Activated B cell treated with CpG ODN at 0.5 μM for 24 hours (primary cell): ENCODE measurements at regions not wholly inside any gene's neighbourhood (a gene's known extent, or its start where the extent isn't known, plus 50 kb on each side); places are given as distances from the start of the nearest gene placed in this dataset.
"Not testable (repeated sequence)": the region's sequence is repeated elsewhere in the genome, so short reads cannot be mapped to it uniquely, and the experiment has no call there.

ENCODE experiments used
- ATAC-seq: fragments of 200-7000 bp; cut with Tn5 transposase; one replicate; pipeline ENCODE4 v1.10.0; 2021; ENCODE audit warnings: low read depth, mild to moderate bottlenecking, moderate library complexity
- CTCF ChIA-PET: fragments of 350-600 bp; sonication (Branson Sonifier 250); formaldehyde crosslinking; loops from one replicate; lab custom pipeline; 2021; ENCODE audit warnings: antibody characterized with exemption; lab: Charles Lee
- POLR2A ChIA-PET: fragments of 350-600 bp; sonication (Branson Sonifier 250); formaldehyde crosslinking; loops from one replicate; lab custom pipeline; 2021; ENCODE audit warnings: antibody characterized with exemption; lab: Charles Lee
- DNase-seq: peaks from one replicate; pipeline ENCODE4 v3.0.0; 2022
- H3K27ac Mint-ChIP-seq: one replicate; pipeline ENCODE4 v1.8.0; 2020; ENCODE audit warnings: mixed read lengths
- H3K27me3 Mint-ChIP-seq: one replicate; pipeline ENCODE4 v1.8.0; 2021; ENCODE audit warnings: mixed read lengths
- H3K36me3 Mint-ChIP-seq: one replicate; pipeline ENCODE4 v1.8.0; 2021; ENCODE audit warnings: low read depth, mixed read lengths
- H3K4me1 Mint-ChIP-seq: one replicate; pipeline ENCODE4 v1.8.0; 2021; ENCODE audit warnings: mixed read lengths
- H3K4me3 Mint-ChIP-seq: one replicate; pipeline ENCODE4 v1.8.0; 2020; ENCODE audit warnings: mild to moderate bottlenecking, mixed read lengths
- H3K9me3 Mint-ChIP-seq: one replicate; pipeline ENCODE4 v1.8.0; 2020; ENCODE audit warnings: mixed read lengths
- CTCF ChIP-seq: fragments of 200-600 bp; IDR thresholded peaks from one replicate; pipeline ENCODE4 v1.8.0; 2022; ENCODE audit warnings: antibody characterized with exemption, mild to moderate bottlenecking
- intact Hi-C: fragments of 100-400 bp; cut with micrococcal nuclease; formaldehyde crosslinking; loops from one replicate; pipeline ENCODE4 v1.15.1; 2024

GRCh38 chr4:66728280-66728679, 817.0 kb downstream of the CENPC start:
- Mint-ChIP-seq H3K4me3 (no peak overlapping the region), H3K27me3 (no peaks in the 10 kb centered on the region), H3K27ac (no peak overlapping the region), H3K4me1 (no peaks in the 10 kb centered on the region), H3K9me3 (no peaks in the 10 kb centered on the region), H3K36me3 (no peaks in the 10 kb centered on the region)
- ChIA-PET CTCF (no interaction called here), POLR2A (no interaction called here)
- DNase-seq (no peak), ATAC-seq (no peak)
- no peak for TF ChIP-seq CTCF
- intact Hi-C loops, result no loop called here

- ATAC-seq, H3K4me1 Mint-ChIP-seq, intact Hi-C loops, POLR2A ChIA-PET, H3K27me3 Mint-ChIP-seq, DNase-seq, H3K36me3 Mint-ChIP-seq, H3K4me3 Mint-ChIP-seq, H3K27ac Mint-ChIP-seq, CTCF ChIA-PET, H3K9me3 Mint-ChIP-seq: not testable (repeated sequence)
Observed at GRCh38 chr4:66712301-66712921, 832.9 kb downstream of the CENPC start.

GRCh38 chr4:66704243-66704642, 841.1 kb downstream of the CENPC start:
- ATAC-seq, result no peak
- Mint-ChIP-seq H3K36me3 (no peaks in the 10 kb centered on the region), H3K27me3 (no peaks in the 10 kb centered on the region), H3K4me1 (no peaks in the 10 kb centered on the region), H3K4me3 (no peak overlapping the region), H3K9me3 (no peaks in the 10 kb centered on the region), H3K27ac (no peak overlapping the region)
- CTCF ChIA-PET, result no interaction called here
- DNase-seq, result no peak
- TF ChIP-seq CTCF, result no peak
- POLR2A ChIA-PET, result no interaction called here
- intact Hi-C loops, result no loop called here

GRCh38 chr4:66694739-66695138, 850.6 kb downstream of the CENPC start:
- intact Hi-C loops, result no loop called here
- Mint-ChIP-seq H3K27ac (no peak overlapping the region), H3K36me3 (no peaks in the 10 kb centered on the region), H3K27me3 (no peaks in the 10 kb centered on the region), H3K4me1 (no peaks in the 10 kb centered on the region), H3K4me3 (no peak overlapping the region), H3K9me3 (no peaks in the 10 kb centered on the region)
- DNase-seq (no peak), ATAC-seq (no peak)
- ChIA-PET CTCF (no interaction called here), POLR2A (no interaction called here)
- no peak for TF ChIP-seq CTCF

- Mint-ChIP-seq H3K4me3 (no peak overlapping the region), H3K27me3 (no peaks in the 10 kb centered on the region), H3K9me3 (no peaks in the 10 kb centered on the region), H3K4me1 (no peaks in the 10 kb centered on the region), H3K36me3 (no peaks in the 10 kb centered on the region), H3K27ac (no peak overlapping the region)
- ATAC-seq (no peak), DNase-seq (no peak)
- CTCF ChIA-PET, result no interaction called here
- no peak for TF ChIP-seq CTCF
- POLR2A ChIA-PET, result no interaction called here
- intact Hi-C loops, result no loop called here
Observed at GRCh38 chr4:66693694-66694093, 851.6 kb downstream of the CENPC start.

- intact Hi-C loops, result no loop called here
- H3K9me3 Mint-ChIP-seq, result no peaks in the 10 kb centered on the region
- no peaks in the 10 kb centered on the region for H3K4me1 Mint-ChIP-seq
- H3K27ac Mint-ChIP-seq, result no peak overlapping the region
- H3K27me3 Mint-ChIP-seq, result no peaks in the 10 kb centered on the region
- no peak for TF ChIP-seq CTCF
- no peaks in the 10 kb centered on the region for H3K36me3 Mint-ChIP-seq
- no peak overlapping the region for H3K4me3 Mint-ChIP-seq
- DNase-seq, result no peak
- no peak for ATAC-seq
- ChIA-PET CTCF (no interaction called here), POLR2A (no interaction called here)
Observed at GRCh38 chr4:66691101-66691500, 854.2 kb downstream of the CENPC start.
